SU-DHL-6 (cell line): ENCODE measurements at regions not wholly inside any gene's neighbourhood (a gene's known extent, or its start where the extent isn't known, plus 50 kb on each side); places are given as distances from the start of the nearest gene placed in this dataset.

Experiments used
- EZH2phosphoT487 ChIP-seq: fragments of 200-600 bp; sonication (generic), shearing (Covaris generic); conservative IDR thresholded peaks from 2 replicates; pipeline ENCODE4 v1.6.1; 2018; ENCODE audit warnings: mild to moderate bottlenecking, antibody characterized with exemption, low read length, moderate library complexity, mixed read lengths
- TF ChIP-seq, protein P1 (sequence below): fragments of 200-600 bp; sonication (generic); IDR thresholded peaks from one replicate; pipeline ENCODE4 v1.5.1; 2017; ENCODE audit warnings: antibody characterized with exemption, mild to moderate bottlenecking, low read length, moderate library complexity; ENCODE audit not compliant: insufficient read depth, poor library complexity, severe bottlenecking

DNA sequence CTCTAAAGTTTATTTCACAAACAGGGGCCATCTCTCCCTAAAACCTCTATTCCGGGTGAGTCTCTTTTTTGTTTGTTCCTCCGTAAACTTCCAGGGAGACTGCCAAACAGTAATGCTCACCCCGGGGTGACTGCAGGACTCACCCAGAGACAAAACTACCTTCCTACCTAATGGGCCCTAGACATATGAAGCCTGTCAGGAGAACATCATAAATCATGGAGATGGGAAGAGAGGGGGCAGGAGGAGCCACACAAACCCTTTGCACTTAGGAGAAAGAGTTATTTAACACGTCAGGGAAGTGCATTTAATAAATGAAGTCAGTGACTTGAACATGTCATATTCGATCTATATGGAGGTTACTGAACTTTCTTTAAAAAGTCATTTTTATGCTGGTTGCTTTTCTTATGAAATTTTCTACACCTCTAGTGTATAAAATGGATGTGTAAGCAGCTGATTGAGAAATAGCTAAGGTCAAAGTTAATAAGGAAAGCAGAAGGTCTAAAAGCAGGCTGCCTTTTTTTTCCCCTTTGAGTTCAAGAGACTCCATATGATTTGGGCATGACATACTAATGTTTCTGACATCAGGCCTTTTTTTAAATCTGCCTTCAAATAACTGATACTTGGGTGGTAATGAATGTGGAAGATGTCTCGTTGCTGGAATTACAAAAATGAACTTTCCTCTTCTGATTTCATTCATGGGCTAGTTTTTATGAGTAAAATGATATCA lies 286.9 kb upstream of the USP25 start:
- TF ChIP-seq, protein P1, sequence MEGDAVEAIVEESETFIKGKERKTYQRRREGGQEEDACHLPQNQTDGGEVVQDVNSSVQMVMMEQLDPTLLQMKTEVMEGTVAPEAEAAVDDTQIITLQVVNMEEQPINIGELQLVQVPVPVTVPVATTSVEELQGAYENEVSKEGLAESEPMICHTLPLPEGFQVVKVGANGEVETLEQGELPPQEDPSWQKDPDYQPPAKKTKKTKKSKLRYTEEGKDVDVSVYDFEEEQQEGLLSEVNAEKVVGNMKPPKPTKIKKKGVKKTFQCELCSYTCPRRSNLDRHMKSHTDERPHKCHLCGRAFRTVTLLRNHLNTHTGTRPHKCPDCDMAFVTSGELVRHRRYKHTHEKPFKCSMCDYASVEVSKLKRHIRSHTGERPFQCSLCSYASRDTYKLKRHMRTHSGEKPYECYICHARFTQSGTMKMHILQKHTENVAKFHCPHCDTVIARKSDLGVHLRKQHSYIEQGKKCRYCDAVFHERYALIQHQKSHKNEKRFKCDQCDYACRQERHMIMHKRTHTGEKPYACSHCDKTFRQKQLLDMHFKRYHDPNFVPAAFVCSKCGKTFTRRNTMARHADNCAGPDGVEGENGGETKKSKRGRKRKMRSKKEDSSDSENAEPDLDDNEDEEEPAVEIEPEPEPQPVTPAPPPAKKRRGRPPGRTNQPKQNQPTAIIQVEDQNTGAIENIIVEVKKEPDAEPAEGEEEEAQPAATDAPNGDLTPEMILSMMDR = no peak
- TF ChIP-seq EZH2phosphoT487 = no peak
